ENCODE measurements at regions not wholly inside any gene's neighbourhood (a gene's known extent, or its start where the extent isn't known, plus 50 kb on each side); places are given as distances from the start of the nearest gene placed in this dataset.

DNA sequence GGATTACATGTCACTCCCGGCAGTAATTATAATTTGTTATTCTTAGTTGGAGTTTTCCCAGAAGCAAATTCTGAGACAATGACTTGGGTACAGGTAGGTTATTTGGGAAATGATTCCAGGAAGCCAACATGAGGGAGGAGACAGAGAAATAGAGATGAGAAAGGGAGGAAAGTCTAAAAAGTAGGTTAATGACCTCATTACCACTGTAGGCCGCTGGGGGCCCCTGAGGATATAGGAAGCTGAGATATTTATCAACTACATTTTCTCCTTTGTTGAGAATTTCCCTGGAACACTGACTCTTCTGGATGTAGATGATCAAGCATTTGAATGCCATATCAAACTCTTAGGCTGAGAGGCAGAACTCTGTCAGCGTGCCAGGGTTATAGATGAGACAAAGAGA is 284.3 kb downstream of the ICOS start:
- TF ChIP-seq, protein P1, sequence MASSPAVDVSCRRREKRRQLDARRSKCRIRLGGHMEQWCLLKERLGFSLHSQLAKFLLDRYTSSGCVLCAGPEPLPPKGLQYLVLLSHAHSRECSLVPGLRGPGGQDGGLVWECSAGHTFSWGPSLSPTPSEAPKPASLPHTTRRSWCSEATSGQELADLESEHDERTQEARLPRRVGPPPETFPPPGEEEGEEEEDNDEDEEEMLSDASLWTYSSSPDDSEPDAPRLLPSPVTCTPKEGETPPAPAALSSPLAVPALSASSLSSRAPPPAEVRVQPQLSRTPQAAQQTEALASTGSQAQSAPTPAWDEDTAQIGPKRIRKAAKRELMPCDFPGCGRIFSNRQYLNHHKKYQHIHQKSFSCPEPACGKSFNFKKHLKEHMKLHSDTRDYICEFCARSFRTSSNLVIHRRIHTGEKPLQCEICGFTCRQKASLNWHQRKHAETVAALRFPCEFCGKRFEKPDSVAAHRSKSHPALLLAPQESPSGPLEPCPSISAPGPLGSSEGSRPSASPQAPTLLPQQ (tag by site-specific recombination; IDR thresholded peaks at IDR 0.05) = no peak
- no peak for TF ChIP-seq ZNF274 (IDR thresholded peaks at IDR 0.05; ENCODE audit: low read length)
- no peak for TF ChIP-seq ZNF274 (tag by site-specific recombination; IDR thresholded peaks at IDR 0.05; ENCODE audit: borderline replicate concordance)
- TF ChIP-seq, protein P2, sequence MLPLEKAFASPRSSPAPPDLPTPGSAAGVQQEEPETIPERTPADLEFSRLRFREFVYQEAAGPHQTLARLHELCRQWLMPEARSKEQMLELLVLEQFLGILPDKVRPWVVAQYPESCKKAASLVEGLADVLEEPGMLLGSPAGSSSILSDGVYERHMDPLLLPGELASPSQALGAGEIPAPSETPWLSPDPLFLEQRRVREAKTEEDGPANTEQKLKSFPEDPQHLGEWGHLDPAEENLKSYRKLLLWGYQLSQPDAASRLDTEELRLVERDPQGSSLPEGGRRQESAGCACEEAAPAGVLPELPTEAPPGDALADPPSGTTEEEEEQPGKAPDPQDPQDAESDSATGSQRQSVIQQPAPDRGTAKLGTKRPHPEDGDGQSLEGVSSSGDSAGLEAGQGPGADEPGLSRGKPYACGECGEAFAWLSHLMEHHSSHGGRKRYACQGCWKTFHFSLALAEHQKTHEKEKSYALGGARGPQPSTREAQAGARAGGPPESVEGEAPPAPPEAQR (tag by site-specific recombination; IDR thresholded peaks at IDR 0.05) = no peak
- no peak for TF ChIP-seq KLF7 (tag by site-specific recombination; IDR thresholded peaks at IDR 0.05; ENCODE audit: borderline replicate concordance)
- no peak for TF ChIP-seq ZNF571 (tag by site-specific recombination; IDR thresholded peaks at IDR 0.05)
- TF ChIP-seq, protein P3, sequence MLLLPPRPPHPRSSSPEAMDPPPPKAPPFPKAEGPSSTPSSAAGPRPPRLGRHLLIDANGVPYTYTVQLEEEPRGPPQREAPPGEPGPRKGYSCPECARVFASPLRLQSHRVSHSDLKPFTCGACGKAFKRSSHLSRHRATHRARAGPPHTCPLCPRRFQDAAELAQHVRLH (tag by site-specific recombination; IDR thresholded peaks at IDR 0.05) = no peak
- no peak for TF ChIP-seq ZNF660 (tag by site-specific recombination; IDR thresholded peaks at IDR 0.05)
- TF ChIP-seq ZNF629 (tag by site-specific recombination; IDR thresholded peaks at IDR 0.05) = no peak
- no peak for TF ChIP-seq KLF16 (tag by site-specific recombination; IDR thresholded peaks at IDR 0.05)
- TF ChIP-seq, protein P4, sequence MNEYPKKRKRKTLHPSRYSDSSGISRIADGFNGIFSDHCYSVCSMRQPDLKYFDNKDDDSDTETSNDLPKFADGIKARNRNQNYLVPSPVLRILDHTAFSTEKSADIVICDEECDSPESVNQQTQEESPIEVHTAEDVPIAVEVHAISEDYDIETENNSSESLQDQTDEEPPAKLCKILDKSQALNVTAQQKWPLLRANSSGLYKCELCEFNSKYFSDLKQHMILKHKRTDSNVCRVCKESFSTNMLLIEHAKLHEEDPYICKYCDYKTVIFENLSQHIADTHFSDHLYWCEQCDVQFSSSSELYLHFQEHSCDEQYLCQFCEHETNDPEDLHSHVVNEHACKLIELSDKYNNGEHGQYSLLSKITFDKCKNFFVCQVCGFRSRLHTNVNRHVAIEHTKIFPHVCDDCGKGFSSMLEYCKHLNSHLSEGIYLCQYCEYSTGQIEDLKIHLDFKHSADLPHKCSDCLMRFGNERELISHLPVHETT (tag by site-specific recombination; IDR thresholded peaks at IDR 0.05) = no peak
- Histone ChIP-seq H3K9me3 (ENCODE audit: control insufficient read depth, insufficient read depth, low read depth, low read length) (no peaks in the 10 kb centered on the region), H3K36me3 (ENCODE audit: control insufficient read depth in 2 of 2, insufficient read depth in 1 of 2, low read length in 2 of 2) (no peaks in the 10 kb centered on the region), H3K4me3 (ENCODE audit: low read depth, low read length) (no peak overlapping the region), H3K27ac (ENCODE audit: extremely low read depth, low read depth, low read length) (no peak overlapping the region), H3K4me1 (ENCODE audit: control insufficient read depth, insufficient read depth, low read length) (peaks cover 6% of the 10 kb centered on the region; the same call in 1 of the 2 replicates)
- ChIA-PET POLR2A (no interaction called here), CTCF (no interaction called here)

DNA sequence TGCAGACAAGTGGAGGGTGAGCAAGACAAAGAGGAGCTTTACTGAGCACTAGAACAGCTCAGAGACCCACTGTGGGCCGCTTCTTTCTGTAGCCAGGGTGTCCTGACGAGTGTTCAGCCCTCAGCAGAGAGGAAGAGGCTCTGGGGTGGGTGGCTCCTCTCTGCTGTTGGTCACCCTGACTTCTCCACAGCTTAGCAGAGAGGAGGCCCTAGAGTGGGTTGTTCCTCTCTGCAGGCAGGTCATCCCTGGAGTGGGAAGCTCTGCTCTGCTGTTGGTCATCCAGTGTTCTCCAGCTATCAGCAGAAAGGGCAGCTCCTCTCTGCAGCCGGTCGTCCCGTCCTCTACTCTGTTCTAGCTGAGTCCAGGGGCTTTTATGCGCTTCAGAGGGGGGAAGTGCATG is 286.5 kb downstream of the ICOS start:
- ChIA-PET CTCF (interaction anchor here (0.9 kb wide), 1 partner anchor 78 kb away, joined by 3 read pairs; no protein-coding TSS in a partner anchor), POLR2A (no interaction called here)
- no peaks in the 10 kb centered on the region for H3K9me3 ChIP-seq (ENCODE audit: control insufficient read depth, insufficient read depth, low read depth, low read length)
- TF ChIP-seq ZNF114 (tag by site-specific recombination; IDR thresholded peaks at IDR 0.05) = no peak
- no peak for TF ChIP-seq SP3 (tag by site-specific recombination; IDR thresholded peaks at IDR 0.05)
- no peak for TF ChIP-seq ZNF48 (tag by site-specific recombination; IDR thresholded peaks at IDR 0.05)
- TF ChIP-seq ZNF133 (tag by site-specific recombination; IDR thresholded peaks at IDR 0.05) = no peak
- no peak for TF ChIP-seq GLIS1 (tag by site-specific recombination; IDR thresholded peaks at IDR 0.05)
- TF ChIP-seq, protein P5, sequence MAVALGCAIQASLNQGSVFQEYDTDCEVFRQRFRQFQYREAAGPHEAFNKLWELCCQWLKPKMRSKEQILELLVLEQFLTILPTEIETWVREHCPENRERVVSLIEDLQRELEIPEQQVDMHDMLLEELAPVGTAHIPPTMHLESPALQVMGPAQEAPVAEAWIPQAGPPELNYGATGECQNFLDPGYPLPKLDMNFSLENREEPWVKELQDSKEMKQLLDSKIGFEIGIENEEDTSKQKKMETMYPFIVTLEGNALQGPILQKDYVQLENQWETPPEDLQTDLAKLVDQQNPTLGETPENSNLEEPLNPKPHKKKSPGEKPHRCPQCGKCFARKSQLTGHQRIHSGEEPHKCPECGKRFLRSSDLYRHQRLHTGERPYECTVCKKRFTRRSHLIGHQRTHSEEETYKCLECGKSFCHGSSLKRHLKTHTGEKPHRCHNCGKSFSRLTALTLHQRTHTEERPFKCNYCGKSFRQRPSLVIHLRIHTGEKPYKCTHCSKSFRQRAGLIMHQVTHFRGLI (tag by site-specific recombination; IDR thresholded peaks at IDR 0.05) = no peak
- no peak for TF ChIP-seq ZNF426 (tag by site-specific recombination; IDR thresholded peaks at IDR 0.05)
- TF ChIP-seq, protein P6, sequence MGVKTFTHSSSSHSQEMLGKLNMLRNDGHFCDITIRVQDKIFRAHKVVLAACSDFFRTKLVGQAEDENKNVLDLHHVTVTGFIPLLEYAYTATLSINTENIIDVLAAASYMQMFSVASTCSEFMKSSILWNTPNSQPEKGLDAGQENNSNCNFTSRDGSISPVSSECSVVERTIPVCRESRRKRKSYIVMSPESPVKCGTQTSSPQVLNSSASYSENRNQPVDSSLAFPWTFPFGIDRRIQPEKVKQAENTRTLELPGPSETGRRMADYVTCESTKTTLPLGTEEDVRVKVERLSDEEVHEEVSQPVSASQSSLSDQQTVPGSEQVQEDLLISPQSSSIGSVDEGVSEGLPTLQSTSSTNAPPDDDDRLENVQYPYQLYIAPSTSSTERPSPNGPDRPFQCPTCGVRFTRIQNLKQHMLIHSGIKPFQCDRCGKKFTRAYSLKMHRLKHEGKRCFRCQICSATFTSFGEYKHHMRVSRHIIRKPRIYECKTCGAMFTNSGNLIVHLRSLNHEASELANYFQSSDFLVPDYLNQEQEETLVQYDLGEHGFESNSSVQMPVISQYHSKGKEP (tag by site-specific recombination; IDR thresholded peaks at IDR 0.05) = no peak
- TF ChIP-seq IKZF3 (tag by site-specific recombination; IDR thresholded peaks at IDR 0.05) = no peak
- TF ChIP-seq ZBTB48 (tag by site-specific recombination; IDR thresholded peaks at IDR 0.05) = no peak
- TF ChIP-seq TCF7L2 (IDR thresholded peaks at IDR 0.05; ENCODE audit: borderline replicate concordance, low read depth, low read length) = no peak
- no peak for TF ChIP-seq ZNF596 (tag by site-specific recombination; IDR thresholded peaks at IDR 0.05)
- no peak for TF ChIP-seq ZNF324 (tag by site-specific recombination; IDR thresholded peaks at IDR 0.05)
- no peak for TF ChIP-seq KLF10 (tag by site-specific recombination; IDR thresholded peaks at IDR 0.05)
- no peak for TF ChIP-seq OSR2 (tag by site-specific recombination; IDR thresholded peaks at IDR 0.05)
- TF ChIP-seq ZFP3 (tag by site-specific recombination; IDR thresholded peaks at IDR 0.05; ENCODE audit: low read depth) = no peak
- TF ChIP-seq ZNF776 (tag by site-specific recombination; IDR thresholded peaks at IDR 0.05; ENCODE audit: borderline replicate concordance) = no peak
- no peak for TF ChIP-seq ZNF548 (tag by site-specific recombination; IDR thresholded peaks at IDR 0.05)

More for the DNA sequence above, 286.5 kb downstream of the ICOS start:
- Histone ChIP-seq H3K27ac (ENCODE audit: extremely low read depth, low read depth, low read length) (no peak overlapping the region), H3K36me3 (ENCODE audit: control insufficient read depth in 2 of 2, insufficient read depth in 1 of 2, low read length in 2 of 2) (no peaks in the 10 kb centered on the region), H3K4me3 (ENCODE audit: low read depth, low read length) (no peak overlapping the region), H3K4me1 (ENCODE audit: control insufficient read depth, insufficient read depth, low read length) (peaks cover 14% of the 10 kb centered on the region)

All from HEK293 (cell line).